GM12864 (cell line): ENCODE measurements at regions not wholly inside any gene's neighbourhood (a gene's known extent, or its start where the extent isn't known, plus 50 kb on each side); places are given as distances from the start of the nearest gene placed in this dataset.
"Not testable (repeated sequence)": the region's sequence is repeated elsewhere in the genome, so short reads cannot be mapped to it uniquely, and the experiment has no call there.

ENCODE experiments used
- DNase-seq: peaks from one replicate; pipeline ENCODE4 v3.0.0-alpha.2; 2011; ENCODE audit warnings: low read depth
- H3K4me3 ChIP-seq: 2 replicates; pipeline ENCODE4 v1.5.1; 2011; ENCODE audit warnings: mild to moderate bottlenecking, low read depth, low read length, control low read depth
- CTCF ChIP-seq: IDR thresholded peaks from 2 replicates; pipeline ENCODE4 v1.5.1; 2011; ENCODE audit warnings: low read depth, mild to moderate bottlenecking, moderate library complexity, low read length, control low read depth, inconsistent platforms; ENCODE audit errors: missing control alignments

GRCh38 chr11:122405547-122406341 lies 249.8 kb upstream of the UBASH3B start:
- no peak for TF ChIP-seq CTCF
- DNase-seq = no peak
- no peak overlapping the region for H3K4me3 ChIP-seq

DNA sequence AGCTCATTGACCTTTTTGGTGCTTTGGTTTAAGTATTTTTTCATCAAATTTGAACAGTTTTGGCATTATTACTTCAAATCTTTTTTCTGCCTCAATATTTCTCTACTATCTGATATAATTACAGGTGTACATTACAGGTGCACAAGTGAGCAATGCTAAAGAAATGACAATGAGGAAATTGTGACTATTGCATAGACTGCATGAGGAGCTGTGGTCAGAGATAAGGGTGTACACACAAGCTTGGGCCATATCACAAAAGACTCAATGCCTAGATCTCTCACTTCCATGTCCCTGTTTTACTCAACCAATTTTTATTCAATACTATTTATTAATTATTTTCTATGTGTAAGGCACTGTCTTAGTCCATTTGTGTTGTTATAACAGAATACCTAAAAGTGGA lies 251.0 kb upstream of the UBASH3B start:
- H3K4me3 ChIP-seq = no peak overlapping the region
- DNase-seq = no peak
- TF ChIP-seq CTCF = no peak

GRCh38 chr11:122401581-122401980 lies 253.9 kb upstream of the UBASH3B start:
- DNase-seq = not testable (repeated sequence)

DNA sequence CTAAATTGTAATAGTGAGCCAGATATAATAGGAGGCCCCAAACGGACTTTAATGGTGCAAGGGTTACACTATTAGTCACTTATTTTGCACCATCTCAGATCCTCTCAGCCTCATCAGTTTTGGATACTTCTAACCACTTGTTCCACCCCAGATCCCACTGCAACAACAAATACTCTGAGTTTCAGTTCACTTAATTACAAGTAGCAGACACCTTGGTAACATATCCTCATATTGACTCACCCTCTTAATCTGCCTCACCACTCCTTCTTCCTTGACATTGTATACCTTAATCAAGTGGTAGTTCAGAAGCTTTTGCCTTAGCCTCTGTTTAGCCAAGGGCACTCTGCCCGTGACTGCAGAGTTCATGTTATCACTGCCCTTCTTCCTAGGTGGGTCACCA lies 256.1 kb upstream of the UBASH3B start:
- DNase-seq = peak; percentile 13
- H3K4me3 ChIP-seq = no peak overlapping the region
- TF ChIP-seq CTCF = no peak

More at GRCh38 chr11:122401581-122401980, 253.9 kb upstream of the UBASH3B start:
- H3K4me3 ChIP-seq = not testable (repeated sequence)

DNA sequence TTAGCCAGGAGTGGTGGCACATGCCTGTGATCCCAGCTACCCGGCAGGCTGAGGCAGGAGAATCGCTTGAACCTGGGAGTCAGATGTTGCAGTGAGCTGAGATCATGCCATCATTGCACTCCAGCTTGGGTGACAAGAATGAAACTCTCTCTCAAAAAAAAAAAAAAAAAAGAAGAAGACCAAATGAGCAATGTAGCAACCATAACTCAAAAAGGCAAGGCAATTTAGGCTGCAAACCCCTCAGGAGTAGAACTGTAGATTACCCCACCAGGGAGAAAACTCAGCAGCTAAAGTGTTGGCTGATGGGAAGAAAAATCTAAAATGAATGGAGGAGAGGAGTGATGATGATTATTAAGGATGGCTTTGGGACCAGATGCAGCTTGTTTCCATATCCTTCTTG lies 256.7 kb upstream of the UBASH3B start:
- no peak overlapping the region for H3K4me3 ChIP-seq
- no peak for DNase-seq
- TF ChIP-seq CTCF = no peak

DNA sequence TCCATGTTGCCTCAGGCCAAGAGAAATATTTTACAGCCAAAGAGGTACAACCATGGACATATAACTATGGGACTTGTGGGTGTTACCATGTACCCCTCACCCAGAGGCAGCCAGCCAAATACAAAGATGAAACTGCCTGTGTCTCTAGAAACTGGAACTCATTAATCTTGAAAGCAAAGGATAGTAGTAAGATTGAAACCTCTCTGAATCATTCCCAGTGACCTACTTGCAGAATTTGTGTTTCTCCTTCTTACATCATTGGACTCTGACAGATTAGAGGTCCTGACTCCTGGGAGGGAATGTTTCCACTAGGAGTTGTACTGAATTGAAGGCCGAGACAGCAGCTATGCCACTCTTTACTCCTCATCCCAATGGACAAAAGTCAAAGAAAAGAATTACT lies 257.4 kb upstream of the UBASH3B start:
- no peak overlapping the region for H3K4me3 ChIP-seq
- no peak for DNase-seq
- TF ChIP-seq CTCF = no peak

- no peak for TF ChIP-seq CTCF
- DNase-seq = no peak
- no peak overlapping the region for H3K4me3 ChIP-seq
Measured at GRCh38 chr11:122395282-122395681, 260.2 kb upstream of the UBASH3B start.

GRCh38 chr11:122394313-122394712 lies 261.2 kb upstream of the UBASH3B start:
- TF ChIP-seq CTCF = no peak
- DNase-seq = no peak

More at GRCh38 chr11:122394313-122394712, 261.2 kb upstream of the UBASH3B start:
- H3K4me3 ChIP-seq = no peak overlapping the region
